B cell (primary cell): ENCODE measurements at regions not wholly inside any gene's neighbourhood (a gene's known extent, or its start where the extent isn't known, plus 50 kb on each side); places are given as distances from the start of the nearest gene placed in this dataset.

Experiments used
- ATAC-seq: fragments of 200-7000 bp; cut with Tn5 transposase; one replicate; pipeline ENCODE4 v1.10.0; 2021; ENCODE audit warnings: low read depth, mild to moderate bottlenecking, moderate number of reproducible peaks, moderate library complexity
- CTCF ChIA-PET: fragments of 350-600 bp; sonication (Branson Sonifier 250); formaldehyde crosslinking; loops from one replicate; lab custom pipeline; 2021; ENCODE audit warnings: antibody characterized with exemption, inconsistent platforms; lab: Charles Lee
- POLR2A ChIA-PET: fragments of 350-600 bp; sonication (Branson Sonifier 250); formaldehyde crosslinking; loops from one replicate; lab custom pipeline; 2021; ENCODE audit warnings: antibody characterized with exemption; lab: Charles Lee
- DNase-seq: peaks from one replicate; pipeline ENCODE4 v3.0.0; 2013
- H2AFZ ChIP-seq: 2 replicates; pipeline ENCODE4 v1.6.1; 2012; ENCODE audit warnings: mild to moderate bottlenecking, low read depth, low read length; ENCODE audit not compliant: insufficient read depth, poor library complexity, severe bottlenecking
- H3K27ac ChIP-seq, 2 donors: 1 replicate in 1 of 2; 2 replicates in 1 of 2; pipeline ENCODE4 v1.5.1; 2012 to 2013; ENCODE audit warnings: low read length in 2 of 2, mild to moderate bottlenecking in 2 of 2, moderate library complexity in 1 of 2
- H3K27me3 ChIP-seq, 4 experiments: fragments of 200-600 bp in 1 of 4; sonication (generic) in 1 of 4; replicated peaks in 1 of 4; 1 replicate in 2 of 4; 2 replicates in 2 of 4; pipeline versions ENCODE4 v1.6.1 to v1.7.0; 2013 to 2016; ENCODE audit warnings: low read length in 3 of 4, mild to moderate bottlenecking in 2 of 4, mixed read lengths in 1 of 4, moderate library complexity in 1 of 4; ENCODE audit not compliant: insufficient read depth in 4 of 4, control insufficient read depth in 3 of 4; ENCODE audit errors: control extremely low read depth in 1 of 4
- H3K36me3 ChIP-seq, 2 experiments: replicated peaks in 1 of 2; 1 replicate in 1 of 2; 2 replicates in 1 of 2; pipeline versions ENCODE4 v1.6.1 to v1.7.1; 2013; ENCODE audit warnings: low read length in 1 of 2; ENCODE audit not compliant: insufficient read depth in 2 of 2, control insufficient read depth in 1 of 2; ENCODE audit errors: control extremely low read depth in 1 of 2, extremely low read depth in 1 of 2
- H3K4me1 ChIP-seq, 2 donors: fragments of 200-600 bp in 1 of 2; sonication (generic) in 1 of 2; 1 replicate in 1 of 2; 2 replicates in 1 of 2; pipeline versions ENCODE4 v1.5.1 to v1.6.1; 2013 to 2017; ENCODE audit warnings: low read length in 2 of 2; ENCODE audit not compliant: control insufficient read depth in 2 of 2, insufficient read depth in 2 of 2
- H3K4me2 ChIP-seq: replicated peaks from 2 replicates; pipeline ENCODE3; 2012; ENCODE audit warnings: mild to moderate bottlenecking, low read depth, low read length; ENCODE audit not compliant: poor library complexity, severe bottlenecking
- H3K4me3 ChIP-seq, 5 experiments: fragments of 200-600 bp in 1 of 5; sonication (generic) in 1 of 5; 1 replicate in 3 of 5; 2 replicates in 2 of 5; pipeline versions ENCODE4 v1.5.1 to v1.7.0; 2011 to 2016; ENCODE audit warnings: low read length in 4 of 5, mild to moderate bottlenecking in 4 of 5, low read depth in 2 of 5, control low read depth in 1 of 5, moderate library complexity in 1 of 5; ENCODE audit not compliant: insufficient read depth in 1 of 5; ENCODE audit errors: control extremely low read depth in 1 of 5, extremely low read depth in 1 of 5
- H3K79me2 ChIP-seq: fragments of 200-600 bp; sonication (generic); one replicate; pipeline ENCODE4 v1.6.0; 2016; ENCODE audit warnings: low read length; ENCODE audit not compliant: control insufficient read depth, insufficient read depth
- H3K9ac ChIP-seq: fragments of 200-600 bp; sonication (generic); 2 replicates; pipeline ENCODE4 v1.6.1; 2017; ENCODE audit warnings: mild to moderate bottlenecking, low read length, moderate library complexity
- H3K9me3 ChIP-seq, 3 donors: one replicate each; pipeline versions ENCODE4 v1.6.1 to v1.7.1; 2013; ENCODE audit warnings: low read length in 2 of 3; ENCODE audit not compliant: control insufficient read depth in 2 of 3, insufficient read depth in 1 of 3; ENCODE audit errors: control extremely low read depth in 1 of 3
- H4K20me1 ChIP-seq: 2 replicates; pipeline ENCODE4 v1.6.0; 2012; ENCODE audit warnings: mild to moderate bottlenecking, low read length; ENCODE audit not compliant: insufficient read depth, control insufficient read depth, poor library complexity, severe bottlenecking
- H3K27ac Mint-ChIP-seq: one replicate; pipeline ENCODE4 v1.8.0; 2021; ENCODE audit warnings: mixed read lengths
- H3K27me3 Mint-ChIP-seq: one replicate; pipeline ENCODE4 v1.8.0; 2021; ENCODE audit warnings: mixed read lengths
- H3K4me1 Mint-ChIP-seq: one replicate; pipeline ENCODE4 v1.8.0; 2021; ENCODE audit warnings: mixed read lengths
- H3K4me3 Mint-ChIP-seq: one replicate; pipeline ENCODE4 v1.8.0; 2021; ENCODE audit warnings: mixed read lengths
- H3K9me3 Mint-ChIP-seq: one replicate; pipeline ENCODE4 v1.8.0; 2022; ENCODE audit warnings: mixed read lengths; ENCODE audit not compliant: insufficient read depth
- CTCF ChIP-seq: fragments of 200-600 bp; IDR thresholded peaks from one replicate; pipeline ENCODE4 v1.8.0; 2022; ENCODE audit warnings: antibody characterized with exemption, mild to moderate bottlenecking
- EZH2 ChIP-seq: IDR thresholded peaks from 2 replicates; pipeline ENCODE4 v1.6.1; 2012; ENCODE audit warnings: borderline replicate concordance, low read depth, mild to moderate bottlenecking, moderate library complexity, low read length; ENCODE audit not compliant: insufficient read depth, poor library complexity, severe bottlenecking
- WGBS: methylation state at CpG from one replicate; pipeline ENCODE4 v1.1.5; 2013; ENCODE audit warnings: missing lambda C conversion rate; ENCODE audit not compliant: insufficient coverage; 5-methylcytosine and 5-hydroxymethylcytosine counted together
- intact Hi-C: fragments of 100-400 bp; cut with micrococcal nuclease; formaldehyde crosslinking; loops from one replicate; pipeline ENCODE4 v1.10.0; 2022

GRCh38 chr1:239467730-239468129, 81.4 kb downstream of the CHRM3 start:
- Mint-ChIP-seq H3K9me3 (peaks cover 3% of the 10 kb centered on the region), H3K27me3 (no peaks in the 10 kb centered on the region), H3K27ac (no peak overlapping the region), H3K4me3 (no peak overlapping the region), H3K4me1 (no peaks in the 10 kb centered on the region)
- no CpG with 5 or more reads among the region's 2 CpGs for WGBS
- no peaks in the 10 kb centered on the region for H3K4me1 ChIP-seq
- no peak overlapping the region for H3K9ac ChIP-seq
- intact Hi-C loops, result no loop called here
- CTCF ChIA-PET, result no interaction called here
- no peaks in the 10 kb centered on the region for H4K20me1 ChIP-seq
- ATAC-seq (no peak), DNase-seq (no peak)
- POLR2A ChIA-PET, result no interaction called here
- H3K27ac ChIP-seq, result no peak overlapping the region
- no peak overlapping the region for H3K4me3 ChIP-seq
- TF ChIP-seq CTCF (no peak), EZH2 (no peak)
- no peaks in the 10 kb centered on the region for H3K27me3 ChIP-seq
- no peak overlapping the region for H3K4me2 ChIP-seq
- no peaks in the 10 kb centered on the region for H3K79me2 ChIP-seq
- H3K36me3 ChIP-seq, result no peaks in the 10 kb centered on the region
- H2AFZ ChIP-seq, result no peak overlapping the region
- H3K9me3 ChIP-seq, result no peaks in the 10 kb centered on the region

GRCh38 chr1:239478069-239478468, 91.7 kb downstream of the CHRM3 start:
- intact Hi-C loops, result no loop called here
- no peaks in the 10 kb centered on the region for H4K20me1 ChIP-seq
- no peaks in the 10 kb centered on the region for H3K4me1 ChIP-seq
- no peak for DNase-seq
- CTCF ChIA-PET, result no interaction called here
- H2AFZ ChIP-seq, result no peak overlapping the region
- TF ChIP-seq CTCF, result no peak
- TF ChIP-seq EZH2, result no peak
- peaks cover 0 to 13% (median 3%) of the 10 kb centered on the region in 3 donors for H3K9me3 ChIP-seq
- H3K27me3 ChIP-seq, result no peaks in the 10 kb centered on the region
- Mint-ChIP-seq H3K27ac (no peak overlapping the region), H3K4me3 (no peak overlapping the region), H3K27me3 (no peaks in the 10 kb centered on the region), H3K4me1 (no peaks in the 10 kb centered on the region), H3K9me3 (peaks cover 15% of the 10 kb centered on the region)
- no peak overlapping the region for H3K27ac ChIP-seq
- H3K4me3 ChIP-seq, result no peak overlapping the region
- no peaks in the 10 kb centered on the region for H3K36me3 ChIP-seq
- no peak overlapping the region for H3K4me2 ChIP-seq
- POLR2A ChIA-PET, result no interaction called here
- ATAC-seq, result no peak
- H3K79me2 ChIP-seq, result no peaks in the 10 kb centered on the region
- no peak overlapping the region for H3K9ac ChIP-seq
